Right lobe of liver (tissue), 4 donors: ENCODE measurements at regions not wholly inside any gene's neighbourhood (a gene's known extent, or its start where the extent isn't known, plus 50 kb on each side); places are given as distances from the start of the nearest gene placed in this dataset.

Experiments
- POLR2A ChIP-seq: fragments of 450-650 bp; IDR thresholded peaks from one replicate; pipeline ENCODE4 v1.6.1; 2017; ENCODE audit warnings: antibody characterized with exemption, mild to moderate bottlenecking
- TF ChIP-seq, protein P1 (sequence below), 4 donors: fragments of 200-600 bp in 3 of 4; fragments of 450-650 bp in 1 of 4; IDR thresholded peaks; one replicate each; pipeline versions ENCODE4 v1.5.1 to v1.8.0; 2016 to 2022; ENCODE audit warnings: antibody characterized with exemption in 4 of 4, mild to moderate bottlenecking in 2 of 4
- donor health status: DM: no; HTN: no; CAD: no.
- donor health status: DM: no; HTN: no; CAD: no.
- donor health status: DM: no; HTN: yes; CAD: no.

DNA sequence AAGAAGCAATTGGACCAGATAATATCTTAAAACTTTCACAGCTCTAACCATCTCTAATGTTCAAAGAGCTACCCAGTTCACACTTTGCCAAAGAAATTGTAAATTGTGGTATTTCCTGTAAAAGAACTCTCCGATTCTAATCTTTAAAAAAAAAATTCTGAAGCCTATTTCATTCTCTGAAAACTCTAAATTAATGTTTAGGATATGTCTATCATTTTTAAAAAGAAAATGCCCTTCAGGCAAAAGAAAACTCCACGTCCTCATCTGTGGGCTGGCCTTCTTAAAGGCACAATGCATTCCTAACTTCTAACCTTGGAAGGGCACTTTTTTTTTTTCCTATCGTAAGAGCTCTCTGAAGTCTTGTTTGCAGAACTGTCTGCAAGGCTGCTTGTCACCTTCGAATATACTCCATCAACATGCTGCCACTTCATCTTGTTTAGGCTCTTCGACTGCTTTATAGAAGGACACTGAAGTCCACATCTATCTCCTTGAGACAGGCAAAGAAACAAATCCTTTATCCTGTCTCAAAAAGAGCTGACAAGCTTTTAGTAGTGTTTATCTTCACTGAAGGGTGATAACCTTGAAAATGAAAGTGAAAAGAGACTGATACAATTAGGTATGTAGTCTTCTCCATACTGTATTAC, 124.3 kb upstream of the SLC39A10 start:
- no peak for TF ChIP-seq POLR2A
- TF ChIP-seq, protein P1, sequence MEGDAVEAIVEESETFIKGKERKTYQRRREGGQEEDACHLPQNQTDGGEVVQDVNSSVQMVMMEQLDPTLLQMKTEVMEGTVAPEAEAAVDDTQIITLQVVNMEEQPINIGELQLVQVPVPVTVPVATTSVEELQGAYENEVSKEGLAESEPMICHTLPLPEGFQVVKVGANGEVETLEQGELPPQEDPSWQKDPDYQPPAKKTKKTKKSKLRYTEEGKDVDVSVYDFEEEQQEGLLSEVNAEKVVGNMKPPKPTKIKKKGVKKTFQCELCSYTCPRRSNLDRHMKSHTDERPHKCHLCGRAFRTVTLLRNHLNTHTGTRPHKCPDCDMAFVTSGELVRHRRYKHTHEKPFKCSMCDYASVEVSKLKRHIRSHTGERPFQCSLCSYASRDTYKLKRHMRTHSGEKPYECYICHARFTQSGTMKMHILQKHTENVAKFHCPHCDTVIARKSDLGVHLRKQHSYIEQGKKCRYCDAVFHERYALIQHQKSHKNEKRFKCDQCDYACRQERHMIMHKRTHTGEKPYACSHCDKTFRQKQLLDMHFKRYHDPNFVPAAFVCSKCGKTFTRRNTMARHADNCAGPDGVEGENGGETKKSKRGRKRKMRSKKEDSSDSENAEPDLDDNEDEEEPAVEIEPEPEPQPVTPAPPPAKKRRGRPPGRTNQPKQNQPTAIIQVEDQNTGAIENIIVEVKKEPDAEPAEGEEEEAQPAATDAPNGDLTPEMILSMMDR (IDR thresholded peaks at IDR 0.05), result no peak
